ENCODE measurements at regions not wholly inside any gene's neighbourhood (a gene's known extent, or its start where the extent isn't known, plus 50 kb on each side); places are given as distances from the start of the nearest gene placed in this dataset.
"Not testable (repeated sequence)": the region's sequence is repeated elsewhere in the genome, so short reads cannot be mapped to it uniquely, and the experiment has no call there.

DNA sequence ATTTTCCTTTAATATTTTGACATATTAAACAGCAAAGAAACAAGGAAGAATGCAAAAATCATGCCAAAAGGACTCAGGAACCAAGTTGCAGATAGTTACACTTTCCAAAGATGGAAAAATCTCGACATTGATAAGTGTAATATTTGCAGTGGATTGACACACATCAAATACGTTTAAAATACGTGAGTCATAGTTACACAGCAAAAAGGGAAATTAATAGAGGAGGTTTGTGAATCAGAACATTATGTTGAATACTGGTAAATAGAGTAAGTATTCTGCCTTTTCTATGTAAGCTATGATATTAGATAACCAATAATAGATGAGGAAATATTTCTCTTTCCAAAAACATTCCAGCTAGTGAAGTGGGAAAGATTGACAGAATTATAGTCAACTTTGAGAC is 1761.3 kb upstream of the IGFBP7 start:
- H3K4me3 ChIP-seq (ENCODE audit: low read depth, low read length), result no peak overlapping the region
- TF ChIP-seq, protein P1, sequence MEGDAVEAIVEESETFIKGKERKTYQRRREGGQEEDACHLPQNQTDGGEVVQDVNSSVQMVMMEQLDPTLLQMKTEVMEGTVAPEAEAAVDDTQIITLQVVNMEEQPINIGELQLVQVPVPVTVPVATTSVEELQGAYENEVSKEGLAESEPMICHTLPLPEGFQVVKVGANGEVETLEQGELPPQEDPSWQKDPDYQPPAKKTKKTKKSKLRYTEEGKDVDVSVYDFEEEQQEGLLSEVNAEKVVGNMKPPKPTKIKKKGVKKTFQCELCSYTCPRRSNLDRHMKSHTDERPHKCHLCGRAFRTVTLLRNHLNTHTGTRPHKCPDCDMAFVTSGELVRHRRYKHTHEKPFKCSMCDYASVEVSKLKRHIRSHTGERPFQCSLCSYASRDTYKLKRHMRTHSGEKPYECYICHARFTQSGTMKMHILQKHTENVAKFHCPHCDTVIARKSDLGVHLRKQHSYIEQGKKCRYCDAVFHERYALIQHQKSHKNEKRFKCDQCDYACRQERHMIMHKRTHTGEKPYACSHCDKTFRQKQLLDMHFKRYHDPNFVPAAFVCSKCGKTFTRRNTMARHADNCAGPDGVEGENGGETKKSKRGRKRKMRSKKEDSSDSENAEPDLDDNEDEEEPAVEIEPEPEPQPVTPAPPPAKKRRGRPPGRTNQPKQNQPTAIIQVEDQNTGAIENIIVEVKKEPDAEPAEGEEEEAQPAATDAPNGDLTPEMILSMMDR (IDR thresholded peaks at IDR 0.05; ENCODE audit: low read depth, low read length), result no peak
- in situ Hi-C loops (cut with HindIII; ENCODE audit: low sequenced_read_pairs), result no loop called here
- DNase-seq (ENCODE audit: low read depth, low spot score), result no peak

DNA sequence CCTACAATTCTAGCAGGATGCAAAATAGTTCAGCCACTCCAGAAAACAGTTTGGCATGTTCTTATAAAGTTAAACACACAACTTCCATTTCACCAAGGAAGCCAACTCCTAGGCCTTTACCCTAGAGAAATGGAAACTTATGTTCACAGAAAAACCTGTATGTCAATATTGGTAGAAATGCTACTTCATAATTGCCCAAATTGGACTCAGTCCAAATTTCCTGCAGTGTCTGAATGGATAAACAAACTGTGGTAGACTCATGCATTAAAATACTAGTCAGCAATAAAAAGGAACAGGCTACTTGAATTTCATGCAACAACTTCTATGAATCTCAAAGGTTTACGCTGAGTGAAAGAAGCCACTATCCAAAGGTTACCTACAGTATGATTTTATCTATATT is 1738.8 kb upstream of the IGFBP7 start:
- H3K4me3 ChIP-seq (ENCODE audit: low read depth, low read length), result no peak overlapping the region
- TF ChIP-seq, protein P1 (IDR thresholded peaks at IDR 0.05; ENCODE audit: low read depth, low read length), result no peak
- in situ Hi-C loops (cut with HindIII; ENCODE audit: low sequenced_read_pairs), result no loop called here
- no peak for DNase-seq (ENCODE audit: low read depth, low spot score)

DNA sequence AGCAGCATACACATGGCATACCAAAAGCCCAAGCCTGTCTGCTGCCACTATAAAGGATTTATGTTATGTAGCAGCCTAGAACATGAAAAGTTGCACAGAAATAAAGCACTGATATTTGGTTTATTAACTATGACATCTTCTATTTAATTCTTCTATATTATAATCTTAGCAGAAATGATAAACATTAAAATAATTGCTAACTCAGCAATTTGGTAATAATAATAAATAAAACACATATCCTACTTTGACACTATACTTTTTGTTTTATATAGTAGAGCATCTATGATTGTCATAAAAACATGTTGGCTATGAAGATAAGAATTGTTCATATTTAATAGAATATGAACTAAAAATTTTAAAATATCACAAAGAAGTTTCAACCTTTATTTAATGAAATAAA is 1733.3 kb upstream of the IGFBP7 start:
- in situ Hi-C loops (cut with HindIII; ENCODE audit: low sequenced_read_pairs), result no loop called here
- TF ChIP-seq, protein P1 (IDR thresholded peaks at IDR 0.05; ENCODE audit: low read depth, low read length), result no peak
- H3K4me3 ChIP-seq (ENCODE audit: low read depth, low read length), result no peak overlapping the region
- DNase-seq (ENCODE audit: low read depth, low spot score), result no peak

DNA sequence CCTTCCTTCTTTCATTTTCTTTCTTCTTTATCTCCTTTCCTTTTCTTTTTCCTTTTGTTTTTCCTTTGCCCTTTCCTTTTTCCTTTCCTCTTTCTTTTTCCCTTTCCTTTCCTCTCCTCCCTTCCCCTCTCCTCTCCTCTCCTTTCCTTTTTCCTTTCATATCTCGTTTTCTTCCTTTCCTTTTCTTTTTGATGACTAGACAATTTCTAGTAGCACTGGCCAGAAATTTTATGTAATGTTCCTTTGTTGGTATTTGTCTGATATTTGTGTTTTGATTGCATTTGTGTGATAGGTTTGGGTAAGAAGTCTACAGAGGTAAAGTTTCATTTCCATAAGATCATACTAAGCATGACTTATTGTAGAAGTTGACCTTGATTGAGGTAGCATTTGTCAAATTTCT is 1722.9 kb upstream of the IGFBP7 start:
- in situ Hi-C loops (cut with HindIII; ENCODE audit: low sequenced_read_pairs), result no loop called here
- no peak for DNase-seq (ENCODE audit: low read depth, low spot score)
- H3K4me3 ChIP-seq (ENCODE audit: low read depth, low read length), result no peak overlapping the region
- TF ChIP-seq, protein P1 (IDR thresholded peaks at IDR 0.05; ENCODE audit: low read depth, low read length), result no peak

DNA sequence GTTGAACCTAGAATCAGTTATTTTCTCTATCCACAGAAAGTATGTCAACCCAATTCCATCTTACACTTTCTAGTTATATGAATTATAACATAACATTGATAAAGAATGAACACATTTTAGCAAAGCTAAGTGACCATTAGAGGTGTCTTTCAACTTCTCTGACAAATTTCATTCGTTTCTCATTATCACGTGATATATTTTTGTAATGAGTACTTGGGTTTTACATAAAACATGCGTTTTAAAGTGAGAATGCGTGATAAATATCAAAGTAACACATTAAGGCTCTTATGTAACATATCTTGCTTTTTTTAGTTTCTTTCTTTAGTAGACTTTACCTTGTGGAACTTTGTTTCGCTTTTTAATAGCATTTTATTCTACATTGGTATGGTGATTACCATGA is 1715.1 kb upstream of the IGFBP7 start:
- no peak overlapping the region for H3K4me3 ChIP-seq (ENCODE audit: low read depth, low read length)
- TF ChIP-seq, protein P1 (IDR thresholded peaks at IDR 0.05; ENCODE audit: low read depth, low read length), result no peak
- no peak for DNase-seq (ENCODE audit: low read depth, low spot score)
- in situ Hi-C loops (cut with HindIII; ENCODE audit: low sequenced_read_pairs), result no loop called here

DNA sequence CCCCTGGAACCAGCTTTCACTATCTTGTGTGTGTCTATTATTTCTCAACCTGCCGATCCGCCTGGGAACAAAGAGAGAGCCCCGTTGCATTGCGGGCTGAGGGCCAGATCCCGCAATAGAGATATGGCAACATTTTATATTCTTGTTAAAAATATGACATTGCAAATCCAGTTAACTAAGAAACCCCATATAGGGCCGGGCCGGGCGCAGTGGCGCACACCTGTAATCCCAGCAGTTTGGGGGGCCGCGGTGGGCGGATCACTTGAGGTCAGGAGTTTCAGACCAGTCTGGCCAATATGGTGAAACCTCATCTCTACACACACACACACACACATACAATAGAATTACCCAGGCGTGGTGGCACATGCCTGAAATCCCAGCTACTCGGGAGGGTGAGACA is 1708.4 kb upstream of the IGFBP7 start:
- H3K4me3 ChIP-seq (ENCODE audit: low read depth, low read length); DNase-seq (ENCODE audit: low read depth, low spot score); in situ Hi-C loops (cut with HindIII; ENCODE audit: low sequenced_read_pairs): not testable (repeated sequence)

DNA sequence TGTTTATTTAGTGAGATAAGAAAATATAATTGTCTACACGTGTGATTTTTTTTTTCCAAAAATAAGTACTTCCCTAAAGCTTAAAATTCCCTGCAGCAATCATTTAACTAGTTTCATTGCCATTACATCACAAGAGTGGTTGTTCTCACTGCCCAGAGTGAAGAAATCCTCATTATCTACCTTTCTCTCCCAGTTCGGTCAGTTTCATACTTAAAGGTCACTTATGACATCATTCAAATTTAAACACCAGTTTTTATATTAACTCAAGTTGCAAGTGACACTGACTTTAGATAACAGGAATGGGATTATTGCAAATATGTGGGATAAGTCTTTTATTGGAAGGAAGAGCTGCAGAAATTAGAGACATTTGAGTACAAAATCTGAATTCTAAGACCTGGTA is 1699.8 kb upstream of the IGFBP7 start:
- DNase-seq (ENCODE audit: low read depth, low spot score), result no peak
- no peak overlapping the region for H3K4me3 ChIP-seq (ENCODE audit: low read depth, low read length)
- TF ChIP-seq, protein P1 (IDR thresholded peaks at IDR 0.05; ENCODE audit: low read depth, low read length), result no peak
- in situ Hi-C loops (cut with HindIII; ENCODE audit: low sequenced_read_pairs), result no loop called here
